EH (cell line): ENCODE measurements at regions not wholly inside any gene's neighbourhood (a gene's known extent, or its start where the extent isn't known, plus 50 kb on each side); places are given as distances from the start of the nearest gene placed in this dataset.
A peak's percentile ranks its signal among the peaks of the same experiment; 100 is the strongest.
"Not testable (repeated sequence)": the region's sequence is repeated elsewhere in the genome, so short reads cannot be mapped to it uniquely, and the experiment has no call there.

ENCODE experiments used
- DNase-seq: peaks from one replicate; pipeline ENCODE4 v3.0.0-alpha.2; 2015; ENCODE audit warnings: low read depth

- peak; percentile 11 for DNase-seq
Measured at GRCh38 chr1:37323486-37324377, 150.6 kb upstream of the ZC3H12A start.

- no peak for DNase-seq
Measured at GRCh38 chr1:37325010-37325409, 149.4 kb upstream of the ZC3H12A start.

DNA sequence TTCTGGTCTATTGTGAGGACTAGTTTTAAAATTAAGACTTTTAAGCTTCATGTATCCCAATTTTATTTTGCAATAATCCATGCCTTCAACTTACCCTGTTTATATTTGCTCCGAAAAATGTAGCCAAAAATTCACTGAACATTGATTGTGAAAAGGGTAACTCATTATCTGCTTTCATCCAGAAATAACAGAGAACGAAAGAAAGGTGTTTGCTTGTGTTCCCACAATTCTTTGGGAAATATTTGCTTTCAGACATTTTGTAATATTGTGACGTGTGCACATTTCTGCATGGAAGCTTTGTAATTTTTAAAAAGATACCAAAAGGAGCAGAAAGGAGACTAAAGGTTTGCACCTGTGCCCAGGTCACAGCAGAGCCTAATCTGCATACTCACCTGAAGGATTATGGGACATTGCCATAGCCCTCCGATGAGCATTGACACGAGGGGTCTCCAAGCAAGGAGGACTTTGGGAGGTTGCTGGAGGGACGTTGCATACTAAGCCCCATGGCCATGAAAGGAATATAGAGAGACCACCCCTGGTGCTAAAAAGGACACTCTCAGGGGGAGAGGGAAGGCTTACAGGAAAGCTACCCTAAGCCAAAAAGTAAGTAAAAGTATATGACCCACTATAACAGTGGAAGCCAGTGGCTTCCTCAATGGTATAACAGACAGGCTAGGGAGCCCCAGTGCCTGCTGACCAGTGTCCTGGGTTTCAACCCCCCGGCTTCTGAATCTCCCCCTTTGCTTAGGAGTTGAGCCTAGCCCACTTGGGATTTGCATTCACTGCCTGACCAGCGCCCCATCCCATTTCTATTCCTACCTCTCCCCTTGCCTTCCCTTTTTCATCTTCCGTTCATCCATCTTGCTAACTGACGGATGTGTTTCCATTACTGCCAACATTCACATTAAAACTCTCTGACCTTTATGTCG is 148.6 kb upstream of the ZC3H12A start:
- DNase-seq, result no peak

DNA sequence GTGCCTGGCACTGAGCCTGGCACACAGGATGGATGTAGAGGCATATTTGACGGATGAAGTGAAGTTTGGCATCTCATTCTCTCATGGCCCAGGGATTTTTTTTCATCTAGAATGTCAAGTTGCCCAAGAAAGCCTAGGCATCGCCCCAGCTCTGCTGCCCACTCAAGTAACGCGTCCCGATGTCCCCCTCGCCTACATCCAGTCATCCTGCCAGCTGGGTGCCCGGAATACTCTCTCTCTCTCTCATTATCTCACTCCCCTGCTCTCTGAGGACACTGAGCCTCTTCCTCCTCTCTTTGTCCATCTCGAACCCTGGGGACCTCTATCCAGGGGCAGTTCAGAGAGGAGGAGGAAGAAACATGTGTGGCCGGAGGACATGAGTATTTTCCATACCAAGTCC is 142.3 kb upstream of the ZC3H12A start:
- DNase-seq, result no peak

GRCh38 chr1:37338658-37339057 is 135.7 kb upstream of the ZC3H12A start:
- no peak for DNase-seq

DNA sequence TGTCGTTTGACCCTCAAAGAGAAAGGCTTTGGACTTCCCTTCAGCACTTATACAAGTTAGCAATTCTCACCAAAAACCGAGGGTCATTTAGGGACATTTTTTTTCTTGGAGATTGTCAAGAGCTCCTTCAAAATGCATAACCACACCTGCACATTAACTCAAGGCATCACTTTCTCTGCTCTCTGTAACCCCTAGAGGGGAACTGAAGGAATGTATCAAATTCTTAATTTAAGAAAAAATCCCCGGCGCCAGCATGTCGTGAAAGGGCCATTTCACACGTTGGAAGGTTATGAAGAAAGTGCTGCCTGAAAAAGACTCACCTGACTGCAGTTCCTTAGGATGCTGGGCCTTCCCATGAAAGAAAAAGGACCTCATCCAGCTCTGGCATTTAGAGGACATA is 131.6 kb upstream of the ZC3H12A start:
- DNase-seq, result no peak

DNA sequence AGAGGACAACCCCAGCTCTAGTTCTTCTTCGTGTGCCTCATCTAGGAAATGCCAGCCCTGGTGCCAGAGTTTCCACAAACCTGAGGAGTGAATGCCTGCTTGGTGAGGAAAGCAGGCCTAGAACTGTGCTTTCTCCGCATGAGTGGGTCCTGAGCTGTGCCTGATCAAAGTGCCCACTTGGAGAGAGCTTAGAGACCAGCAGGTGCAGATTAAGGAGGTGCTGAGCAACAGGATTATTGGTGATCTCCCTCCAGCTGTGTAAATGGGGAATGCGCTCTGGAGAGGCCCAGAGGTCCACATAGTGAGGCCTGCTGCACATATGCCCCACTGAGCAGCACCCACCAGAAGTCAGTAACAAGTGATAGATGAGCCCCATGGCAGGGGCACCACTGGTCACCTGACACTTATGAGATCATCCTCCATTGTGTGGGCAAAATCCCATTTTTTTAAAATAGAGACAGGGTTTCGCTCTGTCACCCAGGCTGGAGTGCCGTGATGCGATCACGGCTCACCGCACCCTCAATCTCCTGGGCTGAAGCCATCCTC is 127.2 kb upstream of the ZC3H12A start:
- DNase-seq, result no peak

GRCh38 chr1:37353871-37354270 is 120.5 kb upstream of the ZC3H12A start:
- no peak for DNase-seq

DNA sequence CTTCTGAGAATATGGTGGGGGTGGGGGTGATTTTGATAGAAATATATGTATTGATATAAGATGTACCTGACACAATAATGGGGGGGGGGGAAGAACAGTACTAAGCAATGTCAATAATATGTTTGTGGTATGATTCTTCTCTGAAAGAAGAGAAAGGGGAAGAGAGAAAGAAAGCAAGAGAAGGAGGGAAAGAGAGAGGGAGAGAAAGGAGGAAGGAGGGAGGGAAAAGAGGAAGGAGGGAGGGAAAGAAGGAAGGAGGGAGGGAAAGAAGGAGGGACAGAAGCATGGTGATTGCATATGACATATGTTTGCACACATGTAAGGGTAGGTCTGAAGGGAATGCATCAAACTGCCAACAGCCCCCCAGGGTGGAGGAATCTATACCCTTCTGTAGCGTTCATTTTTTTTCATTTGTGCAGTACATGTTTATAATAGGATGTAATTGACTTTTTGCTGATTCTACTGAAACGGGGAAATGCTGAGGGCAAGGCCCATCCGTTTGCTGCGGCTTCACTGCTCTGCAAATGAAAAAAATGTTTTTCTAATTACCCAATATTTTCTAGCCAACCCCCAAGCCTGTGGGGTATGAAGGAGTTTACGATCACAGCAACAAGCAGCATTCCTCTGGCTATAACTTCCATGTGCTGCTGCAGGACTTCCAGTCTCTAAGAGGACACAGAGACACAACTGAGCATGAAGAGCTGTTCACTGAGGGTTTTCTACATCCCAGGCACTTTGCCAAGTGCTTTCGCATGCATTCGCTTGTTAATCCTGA is 119.3 kb upstream of the ZC3H12A start:
- no peak for DNase-seq

DNA sequence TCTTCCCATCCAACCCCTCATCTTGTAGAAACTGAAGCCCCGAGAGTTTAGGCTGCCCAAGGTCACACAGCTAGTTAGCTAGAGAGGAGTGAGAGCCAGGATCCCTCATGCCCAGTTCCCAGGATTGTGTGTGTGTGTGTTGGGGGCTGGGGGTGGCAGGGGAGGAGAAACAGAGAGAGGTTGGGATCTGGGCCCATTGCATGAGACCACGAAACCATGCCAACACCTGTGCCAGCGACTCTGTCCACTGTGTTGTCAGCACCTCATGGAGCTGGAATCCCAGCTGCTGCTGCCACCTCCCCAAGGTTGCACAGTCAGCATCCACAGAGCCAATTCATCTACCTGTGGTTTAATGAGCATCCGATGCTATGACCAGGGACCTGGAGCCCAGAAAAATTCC is 115.4 kb upstream of the ZC3H12A start:
- no peak for DNase-seq

DNA sequence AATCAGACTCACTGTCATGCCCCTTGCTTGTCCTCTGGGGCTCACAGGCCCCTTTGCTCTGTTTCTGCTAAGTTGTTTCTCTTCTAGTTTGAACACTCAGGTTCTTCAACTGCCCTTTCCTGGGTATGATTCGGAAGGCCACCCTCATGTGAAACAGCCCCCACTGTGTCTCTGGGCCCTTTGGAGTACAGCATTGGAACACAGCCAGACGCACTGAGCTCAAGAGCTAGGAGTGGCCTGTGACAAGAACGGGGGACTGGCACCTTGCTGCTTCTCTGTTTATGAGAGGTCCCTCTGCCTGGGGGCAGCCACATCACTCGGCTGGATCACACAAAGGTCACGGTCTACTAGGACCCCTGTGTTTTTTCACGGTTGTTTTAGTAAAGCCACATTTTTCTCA is 114.4 kb upstream of the ZC3H12A start:
- no peak for DNase-seq

DNA sequence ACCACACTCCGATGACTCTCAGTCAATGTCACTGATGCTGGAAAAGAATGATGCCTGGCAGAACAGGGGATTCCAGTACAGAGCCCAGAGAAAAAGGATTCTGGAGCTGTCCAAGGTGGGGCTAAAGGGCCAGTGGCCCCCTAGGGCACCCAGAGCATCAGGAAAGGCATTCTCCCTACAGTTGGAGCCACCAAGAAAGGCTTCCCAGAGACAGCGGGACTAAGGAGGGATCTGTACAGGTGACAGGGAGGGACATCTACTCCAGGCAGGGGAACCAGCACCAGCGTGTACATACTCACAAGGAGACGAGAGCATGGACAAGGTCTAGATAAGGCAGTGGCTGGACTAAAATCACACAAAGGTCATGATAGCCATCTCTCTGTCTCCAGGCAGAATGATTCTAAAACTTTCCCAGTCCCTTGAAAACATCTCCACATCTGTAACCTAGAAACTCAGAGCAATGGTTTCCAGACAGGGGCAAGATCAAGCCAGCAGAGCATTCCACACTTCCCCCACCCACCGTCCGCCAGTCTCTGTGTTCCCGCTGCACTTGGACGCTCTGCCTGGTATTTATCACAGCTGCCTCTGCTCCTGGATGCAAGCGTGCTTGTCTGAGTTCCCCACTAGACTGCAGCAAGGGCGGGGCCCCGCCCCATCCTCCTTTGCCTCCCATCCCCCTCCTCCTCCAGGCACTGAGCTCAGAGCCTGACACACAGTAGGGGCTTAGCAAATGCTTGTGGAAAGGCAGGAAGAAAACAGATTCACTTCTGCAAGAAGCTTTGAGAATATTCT is 111.6 kb upstream of the ZC3H12A start:
- no peak for DNase-seq

DNA sequence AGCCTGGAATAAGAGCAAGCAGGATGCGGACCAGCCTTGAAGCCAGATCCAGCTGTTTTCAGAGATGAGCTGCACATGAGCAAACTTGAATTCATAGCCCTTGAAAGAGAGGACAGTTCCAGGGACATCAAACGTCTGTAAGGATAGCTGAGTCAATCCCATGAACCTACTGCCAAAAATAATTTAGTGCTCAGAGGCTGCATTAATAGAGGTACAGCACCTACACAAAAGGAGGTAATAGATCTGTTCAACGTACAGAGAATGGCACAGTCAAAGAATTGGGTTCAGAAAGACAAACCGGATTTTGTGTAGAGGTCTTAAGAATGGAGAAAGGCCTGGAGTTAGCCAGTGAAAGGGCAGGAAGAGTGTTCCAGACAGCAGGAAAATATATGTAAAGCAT is 110.8 kb upstream of the ZC3H12A start:
- DNase-seq, result no peak

GRCh38 chr1:37368665-37369315 is 105.6 kb upstream of the ZC3H12A start:
- DNase-seq, result not testable (repeated sequence)

- no peak for DNase-seq
Measured at GRCh38 chr1:37372302-37372701, 102.1 kb upstream of the ZC3H12A start.

GRCh38 chr1:37372711-37373110 is 101.7 kb upstream of the ZC3H12A start:
- no peak for DNase-seq

DNA sequence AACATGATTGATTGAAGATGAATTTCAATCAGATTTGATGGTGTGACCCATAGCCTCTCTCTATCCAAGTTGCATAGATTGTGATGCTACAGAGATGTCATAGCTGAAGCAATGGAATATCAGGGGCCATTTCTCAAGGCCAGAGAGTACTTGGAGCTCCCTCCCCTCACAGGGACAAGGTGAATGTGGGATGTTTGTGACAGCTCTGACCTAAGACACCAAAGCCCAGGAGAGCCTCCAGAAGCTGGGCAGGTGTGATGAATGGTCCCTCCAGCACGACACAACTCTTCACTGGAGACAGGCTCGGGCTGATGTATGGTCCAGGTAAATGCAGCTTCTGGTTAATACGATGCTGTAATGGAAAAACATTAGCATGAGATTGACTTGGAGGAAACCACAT is 101.0 kb upstream of the ZC3H12A start:
- no peak for DNase-seq

DNA sequence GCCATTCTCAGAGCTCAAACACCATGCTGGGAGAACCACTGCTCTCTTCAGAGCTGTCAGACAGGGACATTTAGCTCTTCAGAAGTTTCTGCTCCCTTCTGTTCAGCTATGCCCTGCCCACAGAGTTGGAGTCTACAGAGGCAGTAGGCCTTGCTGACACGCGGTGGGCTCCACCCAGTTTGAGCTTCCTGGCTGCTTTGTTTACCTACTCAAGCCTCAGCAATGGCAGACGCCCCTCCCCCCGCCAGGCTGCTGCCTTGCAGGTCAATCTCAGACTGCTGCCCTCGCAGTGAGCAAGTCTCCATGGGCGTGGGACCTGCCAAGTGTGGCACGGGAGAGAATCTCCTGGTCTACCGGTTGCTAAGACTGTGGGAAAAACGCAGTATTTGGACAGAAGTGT is 93.8 kb upstream of the ZC3H12A start:
- not testable (repeated sequence) for DNase-seq

- no peak for DNase-seq
Measured at GRCh38 chr1:37387854-37388253, 86.5 kb upstream of the ZC3H12A start.

GRCh38 chr1:37389327-37389726 is 85.1 kb upstream of the ZC3H12A start:
- DNase-seq, result no peak
